ENCODE measurements at regions not wholly inside any gene's neighbourhood (a gene's known extent, or its start where the extent isn't known, plus 50 kb on each side); places are given as distances from the start of the nearest gene placed in this dataset.

DNA sequence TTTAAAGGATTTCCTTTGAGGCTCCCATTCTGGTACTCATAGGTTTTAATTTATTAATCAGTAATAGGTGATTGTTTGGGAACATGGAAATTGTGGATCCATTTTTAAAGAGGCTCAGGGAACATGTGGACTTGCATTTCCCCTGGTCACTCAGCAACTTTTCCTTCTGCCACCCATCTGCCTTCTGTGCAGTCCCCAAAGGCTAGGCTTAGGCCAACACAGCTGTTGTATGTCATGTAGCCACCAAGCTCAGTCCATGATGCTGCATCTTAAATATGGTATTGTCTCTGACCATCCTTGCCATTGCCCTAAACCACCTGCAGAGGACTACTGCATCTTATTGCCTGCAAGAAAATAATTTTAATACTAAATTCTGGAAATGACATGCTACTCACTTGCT is 416.7 kb upstream of the SEMA6D start:
- TF ChIP-seq, protein P1, sequence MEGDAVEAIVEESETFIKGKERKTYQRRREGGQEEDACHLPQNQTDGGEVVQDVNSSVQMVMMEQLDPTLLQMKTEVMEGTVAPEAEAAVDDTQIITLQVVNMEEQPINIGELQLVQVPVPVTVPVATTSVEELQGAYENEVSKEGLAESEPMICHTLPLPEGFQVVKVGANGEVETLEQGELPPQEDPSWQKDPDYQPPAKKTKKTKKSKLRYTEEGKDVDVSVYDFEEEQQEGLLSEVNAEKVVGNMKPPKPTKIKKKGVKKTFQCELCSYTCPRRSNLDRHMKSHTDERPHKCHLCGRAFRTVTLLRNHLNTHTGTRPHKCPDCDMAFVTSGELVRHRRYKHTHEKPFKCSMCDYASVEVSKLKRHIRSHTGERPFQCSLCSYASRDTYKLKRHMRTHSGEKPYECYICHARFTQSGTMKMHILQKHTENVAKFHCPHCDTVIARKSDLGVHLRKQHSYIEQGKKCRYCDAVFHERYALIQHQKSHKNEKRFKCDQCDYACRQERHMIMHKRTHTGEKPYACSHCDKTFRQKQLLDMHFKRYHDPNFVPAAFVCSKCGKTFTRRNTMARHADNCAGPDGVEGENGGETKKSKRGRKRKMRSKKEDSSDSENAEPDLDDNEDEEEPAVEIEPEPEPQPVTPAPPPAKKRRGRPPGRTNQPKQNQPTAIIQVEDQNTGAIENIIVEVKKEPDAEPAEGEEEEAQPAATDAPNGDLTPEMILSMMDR (IDR thresholded peaks at IDR 0.05) = no peak
- TF ChIP-seq POLR2A (IDR thresholded peaks at IDR 0.05) = no peak

Measured in uterus (tissue), 2 donors.